Liver (tissue), 8 donors: ENCODE measurements at regions not wholly inside any gene's neighbourhood (a gene's known extent, or its start where the extent isn't known, plus 50 kb on each side); places are given as distances from the start of the nearest gene placed in this dataset.

ENCODE experiments used
- DNase-seq: peaks from one replicate; pipeline ENCODE4 v3.0.0-alpha.2; 2017; ENCODE audit warnings: low spot score
- H3K27ac ChIP-seq, 2 donors: one replicate each; pipeline ENCODE4 v1.7.0; 2013; ENCODE audit warnings: inconsistent platforms in 2 of 2, low read length in 2 of 2, control low read depth in 1 of 2, low read depth in 1 of 2, mild to moderate bottlenecking in 1 of 2
- H3K27me3 ChIP-seq, 4 donors: one replicate each; pipeline versions ENCODE4 v1.6.1 to v1.7.0; 2013; ENCODE audit warnings: low read length in 3 of 4, inconsistent platforms in 1 of 4, mild to moderate bottlenecking in 1 of 4, moderate library complexity in 1 of 4; ENCODE audit not compliant: control insufficient read depth in 4 of 4, insufficient read depth in 4 of 4
- H3K36me3 ChIP-seq, 4 donors: one replicate each; pipeline versions ENCODE4 v1.6.1 to v1.7.0; 2013; ENCODE audit warnings: low read length in 3 of 4, mild to moderate bottlenecking in 3 of 4, low read depth in 1 of 4, moderate library complexity in 1 of 4; ENCODE audit not compliant: control insufficient read depth in 4 of 4, insufficient read depth in 3 of 4
- H3K4me1 ChIP-seq, 4 donors: one replicate each; pipeline versions ENCODE4 v1.6.1 to v1.7.0; 2013; ENCODE audit warnings: low read length in 3 of 4, mild to moderate bottlenecking in 3 of 4, moderate library complexity in 1 of 4; ENCODE audit not compliant: control insufficient read depth in 4 of 4, insufficient read depth in 4 of 4
- H3K4me3 ChIP-seq, 3 donors: one replicate each; pipeline versions ENCODE4 v1.6.1 to v1.7.0; 2013; ENCODE audit warnings: low read length in 3 of 3, control low read depth in 1 of 3, low read depth in 1 of 3, mild to moderate bottlenecking in 1 of 3
- H3K9ac ChIP-seq, 2 donors: one replicate each; pipeline ENCODE4 v1.7.0; 2013; ENCODE audit warnings: low read length in 2 of 2, mild to moderate bottlenecking in 2 of 2, moderate library complexity in 2 of 2, control low read depth in 1 of 2, low read depth in 1 of 2
- H3K9me3 ChIP-seq, 4 donors: one replicate each; pipeline versions ENCODE4 v1.6.1 to v1.7.0; 2013; ENCODE audit warnings: low read length in 3 of 4; ENCODE audit not compliant: control insufficient read depth in 4 of 4
- EGR1 ChIP-seq, 2 donors: IDR thresholded peaks; 2 replicates each; pipeline ENCODE4 v1.6.1; 2016 to 2018; ENCODE audit warnings: antibody characterized with exemption in 2 of 2, low read depth in 2 of 2
- FOXA1 ChIP-seq: IDR thresholded peaks from 2 replicates; pipeline ENCODE4 v1.6.1; 2016; ENCODE audit warnings: antibody characterized with exemption
- GABPA ChIP-seq, 2 donors: IDR thresholded peaks in 1 of 2; conservative IDR thresholded peaks in 1 of 2; 2 replicates each; pipeline ENCODE4 v1.6.1; 2016; ENCODE audit warnings: antibody characterized with exemption in 2 of 2, mild to moderate bottlenecking in 1 of 2, moderate library complexity in 1 of 2
- HNF4A ChIP-seq, 2 donors: conservative IDR thresholded peaks; 2 replicates each; pipeline ENCODE4 v1.6.1; 2016; ENCODE audit warnings: antibody characterized with exemption in 2 of 2, mild to moderate bottlenecking in 2 of 2
- JUND ChIP-seq, 2 donors: IDR thresholded peaks; 2 replicates each; pipeline ENCODE4 v1.6.1; 2016; ENCODE audit warnings: antibody characterized with exemption in 2 of 2
- NR2F2 ChIP-seq: IDR thresholded peaks from 2 replicates; pipeline ENCODE4 v1.6.1; 2016; ENCODE audit warnings: antibody characterized with exemption
- RAD21 ChIP-seq, 2 donors: IDR thresholded peaks; 2 replicates each; pipeline ENCODE4 v1.6.1; 2016; ENCODE audit warnings: antibody characterized with exemption in 2 of 2, mild to moderate bottlenecking in 2 of 2
- REST ChIP-seq: IDR thresholded peaks from 2 replicates; pipeline ENCODE4 v1.6.1; 2016; ENCODE audit warnings: antibody characterized with exemption, mild to moderate bottlenecking
- RXRA ChIP-seq, 2 donors: IDR thresholded peaks; 2 replicates each; pipeline ENCODE4 v1.6.1; 2017 to 2018; ENCODE audit warnings: antibody characterized with exemption in 2 of 2, mild to moderate bottlenecking in 1 of 2
- SP1 ChIP-seq: IDR thresholded peaks from 2 replicates; pipeline ENCODE4 v1.6.1; 2018; ENCODE audit warnings: antibody characterized with exemption, mild to moderate bottlenecking
- TAF1 ChIP-seq: conservative IDR thresholded peaks from 2 replicates; pipeline ENCODE4 v1.6.1; 2016; ENCODE audit warnings: antibody characterized with exemption, mild to moderate bottlenecking
- YY1 ChIP-seq: IDR thresholded peaks from 2 replicates; pipeline ENCODE4 v1.6.1; 2016; ENCODE audit warnings: antibody characterized with exemption, mild to moderate bottlenecking
- WGBS: extraction: QIAGEN DNeasy Blood & Tissue Kit; methylation state at CpG from one replicate; pipeline ENCODE4 v1.1.7; 2013; 5-methylcytosine and 5-hydroxymethylcytosine counted together
- TF ChIP-seq, protein P1 (sequence below): IDR thresholded peaks from 2 replicates; pipeline ENCODE4 v1.6.1; 2016; ENCODE audit warnings: antibody characterized with exemption
- TF ChIP-seq, protein P2 (sequence below): IDR thresholded peaks from 2 replicates; pipeline ENCODE4 v1.6.1; 2016; ENCODE audit warnings: antibody characterized with exemption
- TF ChIP-seq, protein P3 (sequence below): fragments of 150-350 bp; IDR thresholded peaks from 2 replicates; pipeline ENCODE4 v1.5.1; 2017; ENCODE audit warnings: improper control_type of control experiment, low read depth, low read length; ENCODE audit not compliant: missing input control
- donor health status: healthy.
- donor health status: healthy.
- donor health status: healthy.
- donor health status: healthy.
- donor health status: healthy.

GRCh38 chr4:1511441-1512041, 105.3 kb upstream of the NKX1-1 start:
- WGBS: 78% methylated on average over 22 of the region's 22 CpGs
- Histone ChIP-seq H3K4me3 (peak overlapping the region in 1 of 3 donors; percentile 14), H3K4me1 (peaks cover 0 to 2% (median under 1%) of the 10 kb centered on the region in 4 donors)

GRCh38 chr4:1510931-1511330, 104.7 kb upstream of the NKX1-1 start:
- TF ChIP-seq GABPA (IDR thresholded peaks at IDR 0.05 in 1 of 2, conservative IDR thresholded peaks at IDR 0.05 in 1 of 2) (no peak), REST (no peak), YY1 (no peak), EGR1 (IDR thresholded peaks at IDR 0.05; ENCODE audit: low read depth in 2 of 2) (no peak), TAF1 (no peak), NR2F2 (no peak), RXRA (IDR thresholded peaks at IDR 0.05) (no peak)

More at GRCh38 chr4:1511441-1512041, 105.3 kb upstream of the NKX1-1 start:
- Histone ChIP-seq H3K9ac (no peak overlapping the region), H3K27me3 (no peaks in the 10 kb centered on the region), H3K9me3 (no peaks in the 10 kb centered on the region), H3K27ac (no peak overlapping the region), H3K36me3 (no peaks in the 10 kb centered on the region)
- DNase-seq: no peak
- TF ChIP-seq, protein P1, sequence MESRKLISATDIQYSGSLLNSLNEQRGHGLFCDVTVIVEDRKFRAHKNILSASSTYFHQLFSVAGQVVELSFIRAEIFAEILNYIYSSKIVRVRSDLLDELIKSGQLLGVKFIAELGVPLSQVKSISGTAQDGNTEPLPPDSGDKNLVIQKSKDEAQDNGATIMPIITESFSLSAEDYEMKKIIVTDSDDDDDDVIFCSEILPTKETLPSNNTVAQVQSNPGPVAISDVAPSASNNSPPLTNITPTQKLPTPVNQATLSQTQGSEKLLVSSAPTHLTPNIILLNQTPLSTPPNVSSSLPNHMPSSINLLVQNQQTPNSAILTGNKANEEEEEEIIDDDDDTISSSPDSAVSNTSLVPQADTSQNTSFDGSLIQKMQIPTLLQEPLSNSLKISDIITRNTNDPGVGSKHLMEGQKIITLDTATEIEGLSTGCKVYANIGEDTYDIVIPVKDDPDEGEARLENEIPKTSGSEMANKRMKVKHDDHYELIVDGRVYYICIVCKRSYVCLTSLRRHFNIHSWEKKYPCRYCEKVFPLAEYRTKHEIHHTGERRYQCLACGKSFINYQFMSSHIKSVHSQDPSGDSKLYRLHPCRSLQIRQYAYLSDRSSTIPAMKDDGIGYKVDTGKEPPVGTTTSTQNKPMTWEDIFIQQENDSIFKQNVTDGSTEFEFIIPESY: no peak
- TF ChIP-seq SP1: peak; percentile 50
- TF ChIP-seq YY1: no peak
- TF ChIP-seq HNF4A (conservative IDR thresholded peaks at IDR 0.05): no peak

GRCh38 chr4:1509366-1509765, 103.1 kb upstream of the NKX1-1 start:
- WGBS: 76% methylated on average over 9 of the region's 9 CpGs
- no peaks in the 10 kb centered on the region for H3K9me3 ChIP-seq
- H3K27me3 ChIP-seq: peaks cover 0 to 2% (median 0%) of the 10 kb centered on the region in 4 donors
- no peak for TF ChIP-seq EGR1 (IDR thresholded peaks at IDR 0.05; ENCODE audit: low read depth in 2 of 2)
- no peak for TF ChIP-seq JUND (IDR thresholded peaks at IDR 0.05)
- no peak for TF ChIP-seq FOXA1
- no peak for TF ChIP-seq REST
- TF ChIP-seq, protein P2, sequence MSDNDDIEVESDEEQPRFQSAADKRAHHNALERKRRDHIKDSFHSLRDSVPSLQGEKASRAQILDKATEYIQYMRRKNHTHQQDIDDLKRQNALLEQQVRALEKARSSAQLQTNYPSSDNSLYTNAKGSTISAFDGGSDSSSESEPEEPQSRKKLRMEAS: no peak
- no peak for TF ChIP-seq HNF4A (conservative IDR thresholded peaks at IDR 0.05)
- no peak for TF ChIP-seq RAD21 (IDR thresholded peaks at IDR 0.05)
- TF ChIP-seq, protein P3, sequence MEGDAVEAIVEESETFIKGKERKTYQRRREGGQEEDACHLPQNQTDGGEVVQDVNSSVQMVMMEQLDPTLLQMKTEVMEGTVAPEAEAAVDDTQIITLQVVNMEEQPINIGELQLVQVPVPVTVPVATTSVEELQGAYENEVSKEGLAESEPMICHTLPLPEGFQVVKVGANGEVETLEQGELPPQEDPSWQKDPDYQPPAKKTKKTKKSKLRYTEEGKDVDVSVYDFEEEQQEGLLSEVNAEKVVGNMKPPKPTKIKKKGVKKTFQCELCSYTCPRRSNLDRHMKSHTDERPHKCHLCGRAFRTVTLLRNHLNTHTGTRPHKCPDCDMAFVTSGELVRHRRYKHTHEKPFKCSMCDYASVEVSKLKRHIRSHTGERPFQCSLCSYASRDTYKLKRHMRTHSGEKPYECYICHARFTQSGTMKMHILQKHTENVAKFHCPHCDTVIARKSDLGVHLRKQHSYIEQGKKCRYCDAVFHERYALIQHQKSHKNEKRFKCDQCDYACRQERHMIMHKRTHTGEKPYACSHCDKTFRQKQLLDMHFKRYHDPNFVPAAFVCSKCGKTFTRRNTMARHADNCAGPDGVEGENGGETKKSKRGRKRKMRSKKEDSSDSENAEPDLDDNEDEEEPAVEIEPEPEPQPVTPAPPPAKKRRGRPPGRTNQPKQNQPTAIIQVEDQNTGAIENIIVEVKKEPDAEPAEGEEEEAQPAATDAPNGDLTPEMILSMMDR: no peak
- TF ChIP-seq NR2F2: no peak
- no peak for TF ChIP-seq SP1
- TF ChIP-seq GABPA (IDR thresholded peaks at IDR 0.05 in 1 of 2, conservative IDR thresholded peaks at IDR 0.05 in 1 of 2): no peak
- TF ChIP-seq TAF1: no peak

More at GRCh38 chr4:1510931-1511330, 104.7 kb upstream of the NKX1-1 start:
- H3K9me3 ChIP-seq: no peaks in the 10 kb centered on the region
- H3K27me3 ChIP-seq: no peaks in the 10 kb centered on the region
- 89% methylated on average over 15 of the region's 15 CpGs for WGBS
- peaks cover 0 to 2% (median under 1%) of the 10 kb centered on the region in 4 donors for H3K4me1 ChIP-seq
- no peak overlapping the region for H3K27ac ChIP-seq
- no peak overlapping the region for H3K9ac ChIP-seq
- no peak for DNase-seq
- H3K4me3 ChIP-seq: peak overlapping the region in 1 of 3 donors; percentile 14
- H3K36me3 ChIP-seq: no peaks in the 10 kb centered on the region

More at GRCh38 chr4:1509366-1509765, 103.1 kb upstream of the NKX1-1 start:
- no peak for DNase-seq
- no peaks in the 10 kb centered on the region for H3K36me3 ChIP-seq
- peaks cover 0 to 2% (median under 1%) of the 10 kb centered on the region in 4 donors for H3K4me1 ChIP-seq
- H3K9ac ChIP-seq: no peak overlapping the region
- H3K27ac ChIP-seq: no peak overlapping the region
- no peak overlapping the region for H3K4me3 ChIP-seq
